CD14-positive monocyte (primary cell): ENCODE measurements at regions not wholly inside any gene's neighbourhood (a gene's known extent, or its start where the extent isn't known, plus 50 kb on each side); places are given as distances from the start of the nearest gene placed in this dataset.

ENCODE experiments used
- DNase-seq, 3 donors: peaks; one replicate each; pipeline ENCODE4 v3.0.0-alpha.2; 2011 to 2022
- H2AFZ ChIP-seq: 2 replicates; pipeline ENCODE4 v1.6.0; 2012; ENCODE audit warnings: mild to moderate bottlenecking, low read depth, low read length, inconsistent platforms; ENCODE audit not compliant: insufficient read depth, poor library complexity, severe bottlenecking
- H3K27ac ChIP-seq, 2 donors: 1 replicate in 1 of 2; 2 replicates in 1 of 2; pipeline ENCODE4 v1.5.1; 2012 to 2013; ENCODE audit warnings: low read length in 2 of 2, control low read depth in 1 of 2, inconsistent platforms in 1 of 2, low read depth in 1 of 2, mild to moderate bottlenecking in 1 of 2
- H3K27me3 ChIP-seq, 2 donors: one replicate each; pipeline versions ENCODE4 v1.6.0 to v1.6.1; 2011 to 2013; ENCODE audit warnings: low read length in 2 of 2; ENCODE audit not compliant: control insufficient read depth in 2 of 2, insufficient read depth in 2 of 2
- H3K36me3 ChIP-seq, 2 donors: replicated peaks in 1 of 2; 1 replicate in 1 of 2; 2 replicates in 1 of 2; pipeline versions ENCODE4 v1.5.1 to v1.6.1; 2012 to 2013; ENCODE audit warnings: low read length in 2 of 2, control low read depth in 1 of 2, inconsistent platforms in 1 of 2, mild to moderate bottlenecking in 1 of 2; ENCODE audit not compliant: insufficient read depth in 2 of 2, control insufficient read depth in 1 of 2
- H3K4me1 ChIP-seq, 2 donors: 1 replicate in 1 of 2; 2 replicates in 1 of 2; pipeline versions ENCODE4 v1.5.1 to v1.6.1; 2012 to 2013; ENCODE audit warnings: low read length in 2 of 2, control low read depth in 1 of 2, inconsistent platforms in 1 of 2, mild to moderate bottlenecking in 1 of 2, moderate library complexity in 1 of 2; ENCODE audit not compliant: insufficient read depth in 2 of 2, control insufficient read depth in 1 of 2
- H3K4me2 ChIP-seq: replicated peaks from 2 replicates; pipeline ENCODE3; 2012; ENCODE audit warnings: low read length, moderate library complexity, mild to moderate bottlenecking; ENCODE audit not compliant: poor library complexity, severe bottlenecking; ENCODE audit errors: extremely low read depth
- H3K4me3 ChIP-seq, 3 experiments: fragments of 200-600 bp in 1 of 3; sonication (generic) in 1 of 3; replicated peaks in 1 of 3; 1 replicate in 2 of 3; 2 replicates in 1 of 3; pipeline ENCODE4 v1.5.1; 2011 to 2013; ENCODE audit warnings: low read length in 3 of 3, mild to moderate bottlenecking in 3 of 3, control low read depth in 2 of 3, low read depth in 2 of 3, inconsistent platforms in 1 of 3, moderate library complexity in 1 of 3
- H3K79me2 ChIP-seq: 2 replicates; pipeline ENCODE4 v1.6.0; 2012; ENCODE audit warnings: mild to moderate bottlenecking, control low read depth, inconsistent platforms, low read length, moderate library complexity; ENCODE audit not compliant: insufficient read depth
- H3K9ac ChIP-seq: 2 replicates; pipeline ENCODE4 v1.6.0; 2017; ENCODE audit warnings: low read length, mild to moderate bottlenecking; ENCODE audit not compliant: insufficient read depth, poor library complexity, severe bottlenecking
- H3K9me3 ChIP-seq, 2 donors: replicated peaks in 1 of 2; 1 replicate in 1 of 2; 2 replicates in 1 of 2; pipeline versions ENCODE4 v1.5.1 to v1.6.1; 2012 to 2013; ENCODE audit warnings: low read length in 2 of 2, control low read depth in 1 of 2; ENCODE audit not compliant: control insufficient read depth in 1 of 2, insufficient read depth in 1 of 2
- H4K20me1 ChIP-seq: 2 replicates; pipeline ENCODE4 v1.6.0; 2012; ENCODE audit warnings: mild to moderate bottlenecking, low read length, control low read depth, moderate library complexity; ENCODE audit not compliant: insufficient read depth
- H3K27ac Mint-ChIP-seq, 7 donors: one replicate each; pipeline ENCODE4 v1.8.0; 2020; ENCODE audit warnings: mild to moderate bottlenecking in 7 of 7, mixed read lengths in 7 of 7, moderate library complexity in 6 of 7, inconsistent platforms in 2 of 7
- H3K27me3 Mint-ChIP-seq, 3 donors: one replicate each; pipeline ENCODE4 v1.8.0; 2021 to 2022; ENCODE audit warnings: low read depth in 3 of 3, mild to moderate bottlenecking in 3 of 3, mixed read lengths in 3 of 3, moderate library complexity in 3 of 3, inconsistent platforms in 1 of 3
- H3K36me3 Mint-ChIP-seq, 2 donors: one replicate each; pipeline ENCODE4 v1.8.0; 2020; ENCODE audit warnings: mixed read lengths in 2 of 2, inconsistent platforms in 1 of 2, mild to moderate bottlenecking in 1 of 2
- H3K4me1 Mint-ChIP-seq: one replicate; pipeline ENCODE4 v1.8.0; 2020; ENCODE audit warnings: mild to moderate bottlenecking, mixed read lengths
- H3K4me3 Mint-ChIP-seq, 2 donors: one replicate each; pipeline ENCODE4 v1.8.0; 2020; ENCODE audit warnings: mild to moderate bottlenecking in 2 of 2, mixed read lengths in 2 of 2, moderate library complexity in 1 of 2
- H3K9me3 Mint-ChIP-seq, 7 donors: one replicate each; pipeline ENCODE4 v1.8.0; 2020 to 2022; ENCODE audit warnings: mixed read lengths in 7 of 7, mild to moderate bottlenecking in 6 of 7, moderate library complexity in 6 of 7, inconsistent platforms in 2 of 7
- whole genome bisulfite sequencing: methylation state at CpG from one replicate; pipeline ENCODE4 v1.1.5; 2013; ENCODE audit warnings: missing lambda C conversion rate; ENCODE audit not compliant: insufficient coverage; 5-methylcytosine and 5-hydroxymethylcytosine counted together
- intact Hi-C, 2 donors: fragments of 100-400 bp; cut with micrococcal nuclease; formaldehyde crosslinking; loops; one replicate each; pipeline versions ENCODE4 v1.15.0 to v1.15.1; 2023
- TF ChIP-seq, protein P1 (sequence below): fragments of 200-600 bp; IDR thresholded peaks from one replicate; pipeline ENCODE4 v1.8.0; 2022; ENCODE audit warnings: antibody characterized with exemption, mild to moderate bottlenecking

GRCh38 chr4:157795495-157795894, 377.3 kb downstream of the GASK1B start:
- no peaks in the 10 kb centered on the region for H3K36me3 ChIP-seq
- no peak for DNase-seq
- no peak overlapping the region for H3K4me2 ChIP-seq
- TF ChIP-seq, protein P1, sequence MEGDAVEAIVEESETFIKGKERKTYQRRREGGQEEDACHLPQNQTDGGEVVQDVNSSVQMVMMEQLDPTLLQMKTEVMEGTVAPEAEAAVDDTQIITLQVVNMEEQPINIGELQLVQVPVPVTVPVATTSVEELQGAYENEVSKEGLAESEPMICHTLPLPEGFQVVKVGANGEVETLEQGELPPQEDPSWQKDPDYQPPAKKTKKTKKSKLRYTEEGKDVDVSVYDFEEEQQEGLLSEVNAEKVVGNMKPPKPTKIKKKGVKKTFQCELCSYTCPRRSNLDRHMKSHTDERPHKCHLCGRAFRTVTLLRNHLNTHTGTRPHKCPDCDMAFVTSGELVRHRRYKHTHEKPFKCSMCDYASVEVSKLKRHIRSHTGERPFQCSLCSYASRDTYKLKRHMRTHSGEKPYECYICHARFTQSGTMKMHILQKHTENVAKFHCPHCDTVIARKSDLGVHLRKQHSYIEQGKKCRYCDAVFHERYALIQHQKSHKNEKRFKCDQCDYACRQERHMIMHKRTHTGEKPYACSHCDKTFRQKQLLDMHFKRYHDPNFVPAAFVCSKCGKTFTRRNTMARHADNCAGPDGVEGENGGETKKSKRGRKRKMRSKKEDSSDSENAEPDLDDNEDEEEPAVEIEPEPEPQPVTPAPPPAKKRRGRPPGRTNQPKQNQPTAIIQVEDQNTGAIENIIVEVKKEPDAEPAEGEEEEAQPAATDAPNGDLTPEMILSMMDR, result no peak
- Mint-ChIP-seq H3K4me1 (no peaks in the 10 kb centered on the region), H3K36me3 (no peaks in the 10 kb centered on the region), H3K27ac (no peak overlapping the region), H3K27me3 (peaks cover 0 to 2% (median 1%) of the 10 kb centered on the region in 3 donors), H3K9me3 (peaks cover 0 to 3% (median 0%) of the 10 kb centered on the region in 7 donors), H3K4me3 (no peak overlapping the region)
- no peaks in the 10 kb centered on the region for H3K4me1 ChIP-seq
- H2AFZ ChIP-seq, result no peak overlapping the region
- H3K4me3 ChIP-seq, result no peak overlapping the region
- WGBS, result no CpG with 5 or more reads among the region's 1 CpG
- no peaks in the 10 kb centered on the region for H3K9me3 ChIP-seq
- intact Hi-C loops, result no loop called here
- H3K27ac ChIP-seq, result no peak overlapping the region
- no peaks in the 10 kb centered on the region for H4K20me1 ChIP-seq
- H3K27me3 ChIP-seq, result no peaks in the 10 kb centered on the region
- no peaks in the 10 kb centered on the region for H3K79me2 ChIP-seq
- no peak overlapping the region for H3K9ac ChIP-seq

- Histone ChIP-seq H3K4me3 (no peak overlapping the region), H3K27ac (no peak overlapping the region), H3K4me1 (no peaks in the 10 kb centered on the region), H4K20me1 (no peaks in the 10 kb centered on the region), H3K9ac (no peak overlapping the region), H2AFZ (no peak overlapping the region), H3K4me2 (no peak overlapping the region), H3K9me3 (no peaks in the 10 kb centered on the region), H3K79me2 (no peaks in the 10 kb centered on the region), H3K27me3 (no peaks in the 10 kb centered on the region), H3K36me3 (no peaks in the 10 kb centered on the region)
- H3K27me3 Mint-ChIP-seq, result peaks cover 0 to 2% (median 1%) of the 10 kb centered on the region in 3 donors
- H3K27ac Mint-ChIP-seq, result no peak overlapping the region
- DNase-seq, result no peak
- TF ChIP-seq, protein P1, result no peak
- intact Hi-C loops, result no loop called here
- H3K9me3 Mint-ChIP-seq, result no peaks in the 10 kb centered on the region
- H3K4me1 Mint-ChIP-seq, result no peaks in the 10 kb centered on the region
- no peak overlapping the region for H3K4me3 Mint-ChIP-seq
- no peaks in the 10 kb centered on the region for H3K36me3 Mint-ChIP-seq
These were observed 380.1 kb downstream of the GASK1B start for GRCh38 chr4:157792716-157793115.
